HepG2 (cell line): ENCODE measurements at regions not wholly inside any gene's neighbourhood (a gene's known extent, or its start where the extent isn't known, plus 50 kb on each side); places are given as distances from the start of the nearest gene placed in this dataset.

Experiments
- ATAC-seq: fragments of 200-7000 bp; cut with Tn5 transposase; 3 replicates; pipeline ENCODE4 v1.9.1; 2020; ENCODE audit warnings: mild to moderate bottlenecking, moderate library complexity
- BruUV-seq: library from RNA; stranded (reverse); fragments of 400-500 nt; replicated peaks from 2 replicates; lab custom pipeline; 2021; lab: Mats Ljungman, UMichigan
- CTCF ChIA-PET: fragments of 300-600 bp; formaldehyde crosslinking; extraction: SDS; loops from one replicate; lab custom pipeline; 2021; ENCODE audit warnings: low total read pairs, inconsistent platforms, low intra/inter-chr PET ratio; lab: Yijun Ruan, JAX
- POLR2A ChIA-PET: fragments of 350-600 bp; sonication (Branson Sonifier 250); formaldehyde crosslinking; loops from one replicate; lab custom pipeline; 2020; ENCODE audit warnings: antibody characterized with exemption, inconsistent platforms; lab: Yijun Ruan, JAX
- DNase-seq: peaks from one replicate; pipeline ENCODE4 v3.0.0-alpha.2; 2015; ENCODE audit warnings: low spot score
- FAIRE-seq: peaks from 3 replicates; lab custom pipeline; 2011; peaks lifted over from hg19 to GRCh38; lab: Jason Lieb, UNC
- H2AFZ ChIP-seq: one replicate; pipeline ENCODE4 v1.6.1; 2011; ENCODE audit warnings: low read length, inconsistent platforms
- H3K27ac ChIP-seq: fragments of 300-600 bp; 3 replicates; pipeline ENCODE4 v1.8.0; 2011; ENCODE audit warnings: mixed run types, mild to moderate bottlenecking, mixed read lengths, low read length, inconsistent platforms; ENCODE audit not compliant: insufficient read depth; ENCODE audit errors: extremely low read length
- H3K27me3 ChIP-seq, 2 experiments: fragments of 200-600 bp in 1 of 2; 2 replicates in 1 of 2; 3 replicates in 1 of 2; pipeline versions ENCODE4 v1.6.0 to v1.8.0; 2011; ENCODE audit warnings: low read length in 2 of 2, mild to moderate bottlenecking in 2 of 2, moderate library complexity in 2 of 2, inconsistent platforms in 1 of 2; ENCODE audit not compliant: insufficient read depth in 2 of 2, control insufficient read depth in 1 of 2
- H3K36me3 ChIP-seq, 2 experiments: fragments of 200-600 bp in 1 of 2; replicated peaks in 1 of 2; 2 replicates in 1 of 2; 3 replicates in 1 of 2; pipeline versions ENCODE4 v1.5.1 to v1.8.0; 2011; ENCODE audit warnings: low read length in 2 of 2, inconsistent platforms in 1 of 2; ENCODE audit not compliant: insufficient read depth in 2 of 2, control insufficient read depth in 1 of 2
- H3K4me1 ChIP-seq: 2 replicates; pipeline ENCODE4 v1.5.1; 2012; ENCODE audit warnings: low read length, inconsistent platforms; ENCODE audit not compliant: insufficient read depth
- H3K4me2 ChIP-seq: 2 replicates; pipeline ENCODE4 v1.6.0; 2011; ENCODE audit warnings: low read depth, low read length, inconsistent platforms
- H3K4me3 ChIP-seq, 3 experiments: fragments of 200-600 bp in 1 of 3; sonication (generic), shearing (Covaris generic) in 1 of 3; replicated peaks in 1 of 3; 2 replicates each; pipeline ENCODE4 v1.5.1; 2011 to 2016; ENCODE audit warnings: low read length in 3 of 3, inconsistent platforms in 2 of 3, low read depth in 2 of 3, mild to moderate bottlenecking in 2 of 3, control low read depth in 1 of 3, mixed read lengths in 1 of 3; ENCODE audit not compliant: insufficient read depth in 1 of 3
- H3K79me2 ChIP-seq: one replicate; pipeline ENCODE4 v1.6.1; 2011; ENCODE audit warnings: low read length, inconsistent platforms; ENCODE audit not compliant: insufficient read depth
- H3K9ac ChIP-seq: 2 replicates; pipeline ENCODE4 v1.6.0; 2011; ENCODE audit warnings: mild to moderate bottlenecking, low read depth, low read length, inconsistent platforms; ENCODE audit not compliant: insufficient read depth
- H3K9me3 ChIP-seq: 2 replicates; pipeline ENCODE4 v1.5.1; 2012; ENCODE audit warnings: mild to moderate bottlenecking, low read length
- H4K20me1 ChIP-seq: 2 replicates; pipeline ENCODE4 v1.6.0; 2011; ENCODE audit warnings: inconsistent platforms, mild to moderate bottlenecking, low read length, moderate library complexity; ENCODE audit not compliant: insufficient read depth
- AKAP8 ChIP-seq: sonication (generic); formaldehyde crosslinking; IDR thresholded peaks from 2 replicates; pipeline ENCODE4 v1.5.1; 2020; ENCODE audit warnings: mild to moderate bottlenecking, missing genetic modification reagents
- ATRX ChIP-seq: sonication (generic); formaldehyde crosslinking; IDR thresholded peaks from 2 replicates; pipeline ENCODE4 v1.4.0; 2020; ENCODE audit warnings: missing genetic modification reagents, borderline replicate concordance
- FOSL1 ChIP-seq: sonication (generic); formaldehyde crosslinking; IDR thresholded peaks from 2 replicates; pipeline ENCODE4 v1.9.0; 2021; ENCODE audit warnings: missing genetic modification reagents, borderline replicate concordance
- FOXA1 ChIP-seq, 2 experiments: fragments of 450-650 bp in 1 of 2; sonication (generic) in 1 of 2; formaldehyde crosslinking in 1 of 2; IDR thresholded peaks; 2 replicates each; pipeline versions ENCODE4 v1.4.0 to v1.6.1; 2016 to 2020; ENCODE audit warnings: missing genetic modification reagents in 1 of 2
- HDAC1 ChIP-seq: sonication (generic); formaldehyde crosslinking; IDR thresholded peaks from 2 replicates; pipeline ENCODE4 v1.5.1; 2020; ENCODE audit warnings: mild to moderate bottlenecking, missing genetic modification reagents
- HNF4A ChIP-seq: sonication (generic); formaldehyde crosslinking; IDR thresholded peaks from 2 replicates; pipeline ENCODE4 v1.4.0; 2020; ENCODE audit warnings: missing genetic modification reagents
- RFXANK ChIP-seq: IDR thresholded peaks from 2 replicates; pipeline ENCODE4 v1.6.1; 2016
- TEAD3 ChIP-seq: optimal IDR thresholded peaks from 2 replicates; pipeline ENCODE3; 2016; ENCODE audit warnings: borderline replicate concordance
- ZBTB3 ChIP-seq: sonication (generic); formaldehyde crosslinking; IDR thresholded peaks from 2 replicates; pipeline ENCODE4 v1.4.0; 2020; ENCODE audit warnings: low read depth, mild to moderate bottlenecking, moderate library complexity, missing genetic modification reagents, borderline replicate concordance
- ZKSCAN5 ChIP-seq: sonication (generic); formaldehyde crosslinking; IDR thresholded peaks from 2 replicates; pipeline ENCODE4 v1.5.1; 2020; ENCODE audit warnings: mild to moderate bottlenecking, missing genetic modification reagents
- ZNF160 ChIP-seq: sonication (generic); formaldehyde crosslinking; IDR thresholded peaks from 2 replicates; pipeline ENCODE4 v1.8.0; 2022; ENCODE audit warnings: mild to moderate bottlenecking, inconsistent platforms, missing genetic modification reagents
- ZNF460 ChIP-seq: sonication (generic); formaldehyde crosslinking; IDR thresholded peaks from 2 replicates; pipeline ENCODE4 v1.5.1; 2020; ENCODE audit warnings: missing genetic modification reagents, mild to moderate bottlenecking, borderline replicate concordance
- ZNF572 ChIP-seq: sonication (generic); formaldehyde crosslinking; IDR thresholded peaks from 2 replicates; pipeline ENCODE4 v1.5.1; 2020; ENCODE audit warnings: mild to moderate bottlenecking, missing genetic modification reagents
- WGBS: methylation state at CpG from one replicate; pipeline ENCODE4 v1.1.6; 2017; ENCODE audit warnings: low lambda C conversion rate; 5-methylcytosine and 5-hydroxymethylcytosine counted together
- in situ Hi-C: cut with HindIII; loops from 2 replicates; pipeline ENCODE4 v1.10.0; 2017; ENCODE audit warnings: low pct_unique_long_range_greater_than_20kb; ENCODE audit not compliant: extremely low pct_ligation_motif_present
- intact Hi-C: fragments of 100-400 bp; cut with micrococcal nuclease; formaldehyde crosslinking; loops from one replicate; pipeline ENCODE4 v1.10.0; 2022; ENCODE audit not compliant: unreplicated experiment
- TF ChIP-seq, protein P1 (sequence below): sonication (generic); formaldehyde crosslinking; IDR thresholded peaks from 2 replicates; pipeline ENCODE4 v1.8.0; 2022; ENCODE audit warnings: missing genetic modification reagents, mild to moderate bottlenecking, moderate library complexity, borderline replicate concordance
- TF ChIP-seq, protein P2 (sequence below): IDR thresholded peaks from 2 replicates; pipeline ENCODE4 v1.4.0; 2020; ENCODE audit warnings: mild to moderate bottlenecking, missing genetic modification reagents
- TF ChIP-seq, protein P3 (sequence below): sonication (generic); IDR thresholded peaks from 2 replicates; pipeline ENCODE4 v1.6.1; 2016; ENCODE audit warnings: low read depth, borderline replicate concordance
- TF ChIP-seq, protein P4 (sequence below): sonication (generic); formaldehyde crosslinking; IDR thresholded peaks from 2 replicates; pipeline ENCODE4 v1.4.0; 2020; ENCODE audit warnings: missing genetic modification reagents

DNA sequence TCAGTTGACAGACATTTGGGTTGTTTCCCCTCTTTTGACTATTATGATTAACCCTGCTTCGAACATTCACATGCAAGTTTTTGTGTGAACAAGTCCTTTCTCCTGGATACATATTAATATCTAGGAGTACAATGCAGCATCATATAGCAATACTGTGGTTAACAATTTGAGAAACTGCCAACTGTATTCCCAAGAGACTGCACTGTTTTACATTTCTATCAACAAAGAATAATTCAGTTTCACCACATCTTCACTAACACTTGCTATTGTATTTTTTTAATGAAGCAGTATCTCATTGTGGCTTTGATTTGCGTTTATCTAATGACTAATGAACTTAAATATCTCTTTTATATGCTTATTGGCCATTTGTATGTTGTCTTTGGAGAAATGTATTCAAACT lies 184.6 kb upstream of the NBEA start:
- BruUV-seq, result no TSS peak
- no peaks in the 10 kb centered on the region for H3K79me2 ChIP-seq
- no peak overlapping the region for H3K27ac ChIP-seq
- in situ Hi-C loops (no loop called here), intact Hi-C loops (no loop called here)
- H3K4me1 ChIP-seq, result no peaks in the 10 kb centered on the region
- no peaks in the 10 kb centered on the region for H3K9me3 ChIP-seq
- no peaks in the 10 kb centered on the region for H4K20me1 ChIP-seq
- no peak overlapping the region for H3K4me2 ChIP-seq
- DNase-seq (no peak), ATAC-seq (no peak), FAIRE-seq (no peak)
- H3K27me3 ChIP-seq, result peaks cover 0 to 6% of the 10 kb centered on the region in 2 experiments; a peak in 1 of 5 replicates
- no peaks in the 10 kb centered on the region for H3K36me3 ChIP-seq
- H3K4me3 ChIP-seq, result no peak overlapping the region
- POLR2A ChIA-PET, result no interaction called here
- TF ChIP-seq ZKSCAN5 (CRISPR knock-in tag), result no peak
- TF ChIP-seq, protein P1, sequence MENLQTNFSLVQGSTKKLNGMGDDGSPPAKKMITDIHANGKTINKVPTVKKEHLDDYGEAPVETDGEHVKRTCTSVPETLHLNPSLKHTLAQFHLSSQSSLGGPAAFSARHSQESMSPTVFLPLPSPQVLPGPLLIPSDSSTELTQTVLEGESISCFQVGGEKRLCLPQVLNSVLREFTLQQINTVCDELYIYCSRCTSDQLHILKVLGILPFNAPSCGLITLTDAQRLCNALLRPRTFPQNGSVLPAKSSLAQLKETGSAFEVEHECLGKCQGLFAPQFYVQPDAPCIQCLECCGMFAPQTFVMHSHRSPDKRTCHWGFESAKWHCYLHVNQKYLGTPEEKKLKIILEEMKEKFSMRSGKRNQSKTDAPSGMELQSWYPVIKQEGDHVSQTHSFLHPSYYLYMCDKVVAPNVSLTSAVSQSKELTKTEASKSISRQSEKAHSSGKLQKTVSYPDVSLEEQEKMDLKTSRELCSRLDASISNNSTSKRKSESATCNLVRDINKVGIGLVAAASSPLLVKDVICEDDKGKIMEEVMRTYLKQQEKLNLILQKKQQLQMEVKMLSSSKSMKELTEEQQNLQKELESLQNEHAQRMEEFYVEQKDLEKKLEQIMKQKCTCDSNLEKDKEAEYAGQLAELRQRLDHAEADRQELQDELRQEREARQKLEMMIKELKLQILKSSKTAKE (CRISPR knock-in tag), result no peak
- TF ChIP-seq ATRX, result no peak
- TF ChIP-seq FOSL1 (CRISPR knock-in tag), result no peak
- TF ChIP-seq, protein P2, sequence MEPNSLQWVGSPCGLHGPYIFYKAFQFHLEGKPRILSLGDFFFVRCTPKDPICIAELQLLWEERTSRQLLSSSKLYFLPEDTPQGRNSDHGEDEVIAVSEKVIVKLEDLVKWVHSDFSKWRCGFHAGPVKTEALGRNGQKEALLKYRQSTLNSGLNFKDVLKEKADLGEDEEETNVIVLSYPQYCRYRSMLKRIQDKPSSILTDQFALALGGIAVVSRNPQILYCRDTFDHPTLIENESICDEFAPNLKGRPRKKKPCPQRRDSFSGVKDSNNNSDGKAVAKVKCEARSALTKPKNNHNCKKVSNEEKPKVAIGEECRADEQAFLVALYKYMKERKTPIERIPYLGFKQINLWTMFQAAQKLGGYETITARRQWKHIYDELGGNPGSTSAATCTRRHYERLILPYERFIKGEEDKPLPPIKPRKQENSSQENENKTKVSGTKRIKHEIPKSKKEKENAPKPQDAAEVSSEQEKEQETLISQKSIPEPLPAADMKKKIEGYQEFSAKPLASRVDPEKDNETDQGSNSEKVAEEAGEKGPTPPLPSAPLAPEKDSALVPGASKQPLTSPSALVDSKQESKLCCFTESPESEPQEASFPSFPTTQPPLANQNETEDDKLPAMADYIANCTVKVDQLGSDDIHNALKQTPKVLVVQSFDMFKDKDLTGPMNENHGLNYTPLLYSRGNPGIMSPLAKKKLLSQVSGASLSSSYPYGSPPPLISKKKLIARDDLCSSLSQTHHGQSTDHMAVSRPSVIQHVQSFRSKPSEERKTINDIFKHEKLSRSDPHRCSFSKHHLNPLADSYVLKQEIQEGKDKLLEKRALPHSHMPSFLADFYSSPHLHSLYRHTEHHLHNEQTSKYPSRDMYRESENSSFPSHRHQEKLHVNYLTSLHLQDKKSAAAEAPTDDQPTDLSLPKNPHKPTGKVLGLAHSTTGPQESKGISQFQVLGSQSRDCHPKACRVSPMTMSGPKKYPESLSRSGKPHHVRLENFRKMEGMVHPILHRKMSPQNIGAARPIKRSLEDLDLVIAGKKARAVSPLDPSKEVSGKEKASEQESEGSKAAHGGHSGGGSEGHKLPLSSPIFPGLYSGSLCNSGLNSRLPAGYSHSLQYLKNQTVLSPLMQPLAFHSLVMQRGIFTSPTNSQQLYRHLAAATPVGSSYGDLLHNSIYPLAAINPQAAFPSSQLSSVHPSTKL (CRISPR knock-in tag), result no peak
- TF ChIP-seq ZNF160 (CRISPR knock-in tag), result no peak
- TF ChIP-seq, protein P3, sequence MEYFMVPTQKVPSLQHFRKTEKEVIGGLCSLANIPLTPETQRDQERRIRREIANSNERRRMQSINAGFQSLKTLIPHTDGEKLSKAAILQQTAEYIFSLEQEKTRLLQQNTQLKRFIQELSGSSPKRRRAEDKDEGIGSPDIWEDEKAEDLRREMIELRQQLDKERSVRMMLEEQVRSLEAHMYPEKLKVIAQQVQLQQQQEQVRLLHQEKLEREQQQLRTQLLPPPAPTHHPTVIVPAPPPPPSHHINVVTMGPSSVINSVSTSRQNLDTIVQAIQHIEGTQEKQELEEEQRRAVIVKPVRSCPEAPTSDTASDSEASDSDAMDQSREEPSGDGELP, result no peak
- TF ChIP-seq FOXA1 (IDR thresholded peaks at IDR 0.05), result no peak
- no peak for TF ChIP-seq FOXA1 (CRISPR knock-in tag; IDR thresholded peaks at IDR 0.05)
- TF ChIP-seq ZNF460 (CRISPR knock-in tag), result no peak
- TF ChIP-seq AKAP8 (CRISPR knock-in tag), result no peak
- no peak for TF ChIP-seq HDAC1 (CRISPR knock-in tag)
- TF ChIP-seq, protein P4, sequence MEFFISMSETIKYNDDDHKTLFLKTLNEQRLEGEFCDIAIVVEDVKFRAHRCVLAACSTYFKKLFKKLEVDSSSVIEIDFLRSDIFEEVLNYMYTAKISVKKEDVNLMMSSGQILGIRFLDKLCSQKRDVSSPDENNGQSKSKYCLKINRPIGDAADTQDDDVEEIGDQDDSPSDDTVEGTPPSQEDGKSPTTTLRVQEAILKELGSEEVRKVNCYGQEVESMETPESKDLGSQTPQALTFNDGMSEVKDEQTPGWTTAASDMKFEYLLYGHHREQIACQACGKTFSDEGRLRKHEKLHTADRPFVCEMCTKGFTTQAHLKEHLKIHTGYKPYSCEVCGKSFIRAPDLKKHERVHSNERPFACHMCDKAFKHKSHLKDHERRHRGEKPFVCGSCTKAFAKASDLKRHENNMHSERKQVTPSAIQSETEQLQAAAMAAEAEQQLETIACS, result no peak
- TF ChIP-seq HNF4A (CRISPR knock-in tag), result no peak
- no peak for TF ChIP-seq ZNF572 (CRISPR knock-in tag)
- no peak for TF ChIP-seq RFXANK (CRISPR knock-in tag)
- no peak for TF ChIP-seq TEAD3 (CRISPR knock-in tag)
- TF ChIP-seq ZBTB3 (CRISPR knock-in tag), result no peak
- H3K9ac ChIP-seq, result no peak overlapping the region
- CTCF ChIA-PET, result no interaction called here
- 3% methylated on average over 2 of the region's 2 CpGs for WGBS
- H2AFZ ChIP-seq, result no peak overlapping the region
